ENCODE measurements at regions not wholly inside any gene's neighbourhood (a gene's known extent, or its start where the extent isn't known, plus 50 kb on each side); places are given as distances from the start of the nearest gene placed in this dataset.

DNA sequence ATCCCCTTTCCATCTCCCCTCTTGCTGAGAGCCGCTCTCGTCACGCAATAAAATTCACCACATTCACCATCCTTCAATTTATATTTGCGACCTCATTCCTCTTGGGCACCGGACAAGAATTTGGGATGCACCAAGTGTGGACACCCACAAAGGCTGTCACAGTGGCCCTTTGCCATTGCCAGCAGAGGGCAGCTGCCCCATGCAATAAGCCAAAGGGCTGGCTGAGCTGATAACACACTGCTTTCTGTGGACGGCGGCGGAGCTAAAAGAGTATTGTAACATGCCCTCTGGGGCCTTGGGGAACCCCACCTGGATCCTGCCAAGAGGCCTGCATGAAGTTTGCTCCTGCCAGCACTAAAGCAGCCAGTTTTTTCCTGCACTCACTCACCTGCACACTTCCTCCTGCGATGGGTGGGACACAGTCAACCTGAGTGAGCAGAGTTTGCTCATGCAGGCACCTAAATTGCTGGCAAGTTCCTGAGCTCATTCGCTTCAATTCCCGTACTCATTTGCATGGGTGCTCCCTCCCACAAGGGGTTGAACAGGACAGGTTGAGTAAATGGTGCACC lies 792.3 kb upstream of the ADAMTS5 start:
- TF ChIP-seq, protein P1, sequence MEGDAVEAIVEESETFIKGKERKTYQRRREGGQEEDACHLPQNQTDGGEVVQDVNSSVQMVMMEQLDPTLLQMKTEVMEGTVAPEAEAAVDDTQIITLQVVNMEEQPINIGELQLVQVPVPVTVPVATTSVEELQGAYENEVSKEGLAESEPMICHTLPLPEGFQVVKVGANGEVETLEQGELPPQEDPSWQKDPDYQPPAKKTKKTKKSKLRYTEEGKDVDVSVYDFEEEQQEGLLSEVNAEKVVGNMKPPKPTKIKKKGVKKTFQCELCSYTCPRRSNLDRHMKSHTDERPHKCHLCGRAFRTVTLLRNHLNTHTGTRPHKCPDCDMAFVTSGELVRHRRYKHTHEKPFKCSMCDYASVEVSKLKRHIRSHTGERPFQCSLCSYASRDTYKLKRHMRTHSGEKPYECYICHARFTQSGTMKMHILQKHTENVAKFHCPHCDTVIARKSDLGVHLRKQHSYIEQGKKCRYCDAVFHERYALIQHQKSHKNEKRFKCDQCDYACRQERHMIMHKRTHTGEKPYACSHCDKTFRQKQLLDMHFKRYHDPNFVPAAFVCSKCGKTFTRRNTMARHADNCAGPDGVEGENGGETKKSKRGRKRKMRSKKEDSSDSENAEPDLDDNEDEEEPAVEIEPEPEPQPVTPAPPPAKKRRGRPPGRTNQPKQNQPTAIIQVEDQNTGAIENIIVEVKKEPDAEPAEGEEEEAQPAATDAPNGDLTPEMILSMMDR (IDR thresholded peaks at IDR 0.05), result no peak
- TF ChIP-seq EP300 (IDR thresholded peaks at IDR 0.05), result no peak
- TF ChIP-seq POLR2A (IDR thresholded peaks at IDR 0.05), result no peak
